ENCODE measurements at regions not wholly inside any gene's neighbourhood (a gene's known extent, or its start where the extent isn't known, plus 50 kb on each side); places are given as distances from the start of the nearest gene placed in this dataset.

- POLR2A ChIA-PET, result interaction anchor here (0.6 kb wide), 1 partner anchor 15 kb away, joined by 4 read pairs; no protein-coding TSS in a partner anchor
- H3K4me3 ChIP-seq (ENCODE audit: low read depth, low read length), result no peak overlapping the region
- no peaks in the 10 kb centered on the region; the same call in 1 of the 2 replicates for H3K27me3 ChIP-seq (ENCODE audit: control insufficient read depth, insufficient read depth, low read length)
- no peak for DNase-seq (ENCODE audit: low read depth)
- CTCF ChIA-PET, result interaction anchor here (0.6 to 3.3 kb wide), 35 partner anchors 9 to 876 kb away, joined by 3 to 40 read pairs (median 3); partner anchors contain the start of gene IVNS1ABP
- H3K36me3 ChIP-seq (ENCODE audit: control insufficient read depth, insufficient read depth, low read length), result no peaks in the 10 kb centered on the region
- peak; percentile 59 for TF ChIP-seq CTCF (IDR thresholded peaks at IDR 0.05; ENCODE audit: insufficient read depth, low read depth, low read length)
Measured at GRCh38 chr1:185681034-185681633, 53.1 kb upstream of the HMCN1 start.

- no peak overlapping the region for H3K4me3 ChIP-seq (ENCODE audit: low read depth, low read length)
- DNase-seq (ENCODE audit: low read depth), result no peak
- no peaks in the 10 kb centered on the region for H3K36me3 ChIP-seq (ENCODE audit: control insufficient read depth, insufficient read depth, low read length)
- POLR2A ChIA-PET, result interaction anchor here (0.6 kb wide), 1 partner anchor 16 kb away, joined by 4 read pairs; no protein-coding TSS in a partner anchor
- CTCF ChIA-PET, result interaction anchor here (0.6 to 3.3 kb wide), 31 partner anchors 10 to 875 kb away, joined by 3 to 40 read pairs (median 3); partner anchors contain the start of gene IVNS1ABP
- no peak for TF ChIP-seq CTCF (IDR thresholded peaks at IDR 0.05; ENCODE audit: insufficient read depth, low read depth, low read length)
- no peaks in the 10 kb centered on the region; the same call in 1 of the 2 replicates for H3K27me3 ChIP-seq (ENCODE audit: control insufficient read depth, insufficient read depth, low read length)
Measured at GRCh38 chr1:185680453-185680852, 53.7 kb upstream of the HMCN1 start.

- DNase-seq (ENCODE audit: low read depth), result no peak
- no peaks in the 10 kb centered on the region for H3K36me3 ChIP-seq (ENCODE audit: control insufficient read depth, insufficient read depth, low read length)
- CTCF ChIA-PET, result interaction anchor here (1.0 to 3.3 kb wide), 4 partner anchors 8 to 515 kb away, joined by 3 to 40 read pairs (median 12); no protein-coding TSS in a partner anchor
- TF ChIP-seq CTCF (IDR thresholded peaks at IDR 0.05; ENCODE audit: insufficient read depth, low read depth, low read length), result no peak
- no peaks in the 10 kb centered on the region; the same call in 1 of the 2 replicates for H3K27me3 ChIP-seq (ENCODE audit: control insufficient read depth, insufficient read depth, low read length)
- H3K4me3 ChIP-seq (ENCODE audit: low read depth, low read length), result no peak overlapping the region
- POLR2A ChIA-PET, result no interaction called here
Measured at GRCh38 chr1:185679220-185679619, 55.0 kb upstream of the HMCN1 start.

GRCh38 chr1:185676969-185677368 lies 57.2 kb upstream of the HMCN1 start:
- DNase-seq (ENCODE audit: low read depth), result no peak
- Histone ChIP-seq H3K4me3 (ENCODE audit: low read depth, low read length) (no peak overlapping the region), H3K27me3 (ENCODE audit: control insufficient read depth, insufficient read depth, low read length) (no peaks in the 10 kb centered on the region; the same call in 1 of the 2 replicates), H3K36me3 (ENCODE audit: control insufficient read depth, insufficient read depth, low read length) (no peaks in the 10 kb centered on the region)
- TF ChIP-seq CTCF (IDR thresholded peaks at IDR 0.05; ENCODE audit: insufficient read depth, low read depth, low read length), result no peak
- CTCF ChIA-PET, result interaction anchor here (0.8 to 1.4 kb wide), 4 partner anchors 9 to 507 kb away, joined by 3 to 4 read pairs (median 4); no protein-coding TSS in a partner anchor
- POLR2A ChIA-PET, result no interaction called here

GRCh38 chr1:185674201-185674600 lies 60.0 kb upstream of the HMCN1 start:
- ChIA-PET POLR2A (no interaction called here), CTCF (interaction anchor here (0.7 to 1.7 kb wide), 2 partner anchors 10 to 504 kb away, joined by 4 to 5 read pairs; no protein-coding TSS in a partner anchor)
- Histone ChIP-seq H3K4me3 (ENCODE audit: low read depth, low read length) (no peak overlapping the region), H3K36me3 (ENCODE audit: control insufficient read depth, insufficient read depth, low read length) (no peaks in the 10 kb centered on the region), H3K27me3 (ENCODE audit: control insufficient read depth, insufficient read depth, low read length) (no peaks in the 10 kb centered on the region)
- no peak for DNase-seq (ENCODE audit: low read depth)
- TF ChIP-seq CTCF (IDR thresholded peaks at IDR 0.05; ENCODE audit: insufficient read depth, low read depth, low read length), result no peak

Data from BJ (cell line).